ENCODE measurements at regions not wholly inside any gene's neighbourhood (a gene's known extent, or its start where the extent isn't known, plus 50 kb on each side); places are given as distances from the start of the nearest gene placed in this dataset.

GRCh38 chr1:198075296-198075695, 81.5 kb upstream of the NEK7 start:
- no peaks in the 10 kb centered on the region for H3K27me3 Mint-ChIP-seq (ENCODE audit: low read depth)
- no peak overlapping the region for H3K27ac Mint-ChIP-seq (ENCODE audit: unreplicated experiment)
- DNase-seq (ENCODE audit: low spot score), result no peak
- peaks cover 4% of the 10 kb centered on the region for H3K9me3 Mint-ChIP-seq (ENCODE audit: low read depth)
- H3K4me1 Mint-ChIP-seq (ENCODE audit: low read depth), result peaks cover 2% of the 10 kb centered on the region
- no peak overlapping the region for H3K4me3 Mint-ChIP-seq (ENCODE audit: unreplicated experiment)
- TF ChIP-seq CTCF (IDR thresholded peaks at IDR 0.05), result no peak
- H3K36me3 Mint-ChIP-seq (ENCODE audit: low read depth), result no peaks in the 10 kb centered on the region

GRCh38 chr1:198079432-198079951, 77.3 kb upstream of the NEK7 start:
- Mint-ChIP-seq H3K4me1 (ENCODE audit: low read depth) (no peaks in the 10 kb centered on the region), H3K9me3 (ENCODE audit: low read depth) (peaks cover 4% of the 10 kb centered on the region), H3K4me3 (ENCODE audit: unreplicated experiment) (no peak overlapping the region), H3K27ac (ENCODE audit: unreplicated experiment) (no peak overlapping the region), H3K36me3 (ENCODE audit: low read depth) (no peaks in the 10 kb centered on the region), H3K27me3 (ENCODE audit: low read depth) (no peaks in the 10 kb centered on the region)
- no peak for DNase-seq (ENCODE audit: low spot score)
- no peak for TF ChIP-seq CTCF (IDR thresholded peaks at IDR 0.05)

- H3K4me3 Mint-ChIP-seq (ENCODE audit: unreplicated experiment), result no peak overlapping the region
- no peaks in the 10 kb centered on the region for H3K4me1 Mint-ChIP-seq (ENCODE audit: low read depth)
- DNase-seq (ENCODE audit: low spot score), result no peak
- H3K36me3 Mint-ChIP-seq (ENCODE audit: low read depth), result no peaks in the 10 kb centered on the region
- no peak overlapping the region for H3K27ac Mint-ChIP-seq (ENCODE audit: unreplicated experiment)
- H3K9me3 Mint-ChIP-seq (ENCODE audit: low read depth), result peaks cover 4% of the 10 kb centered on the region
- H3K27me3 Mint-ChIP-seq (ENCODE audit: low read depth), result no peaks in the 10 kb centered on the region
- TF ChIP-seq CTCF (IDR thresholded peaks at IDR 0.05), result no peak
These were observed 74.2 kb upstream of the NEK7 start for GRCh38 chr1:198082576-198082975.

- Mint-ChIP-seq H3K36me3 (ENCODE audit: low read depth) (no peaks in the 10 kb centered on the region), H3K9me3 (ENCODE audit: low read depth) (peaks cover 1% of the 10 kb centered on the region), H3K4me3 (ENCODE audit: unreplicated experiment) (no peak overlapping the region), H3K27me3 (ENCODE audit: low read depth) (no peaks in the 10 kb centered on the region), H3K27ac (ENCODE audit: unreplicated experiment) (no peak overlapping the region), H3K4me1 (ENCODE audit: low read depth) (peaks cover 7% of the 10 kb centered on the region)
- DNase-seq (ENCODE audit: low spot score), result no peak
- TF ChIP-seq CTCF (IDR thresholded peaks at IDR 0.05), result no peak
These were observed 73.2 kb upstream of the NEK7 start for GRCh38 chr1:198083549-198083948.

GRCh38 chr1:198084241-198084908, 72.4 kb upstream of the NEK7 start:
- Mint-ChIP-seq H3K36me3 (ENCODE audit: low read depth) (no peaks in the 10 kb centered on the region), H3K4me1 (ENCODE audit: low read depth) (peaks cover 12% of the 10 kb centered on the region), H3K9me3 (ENCODE audit: low read depth) (no peaks in the 10 kb centered on the region), H3K27me3 (ENCODE audit: low read depth) (no peaks in the 10 kb centered on the region), H3K4me3 (ENCODE audit: unreplicated experiment) (no peak overlapping the region), H3K27ac (ENCODE audit: unreplicated experiment) (no peak overlapping the region)
- no peak for TF ChIP-seq CTCF (IDR thresholded peaks at IDR 0.05)
- DNase-seq (ENCODE audit: low spot score), result no peak
